ENCODE measurements at regions not wholly inside any gene's neighbourhood (a gene's known extent, or its start where the extent isn't known, plus 50 kb on each side); places are given as distances from the start of the nearest gene placed in this dataset.

- no peaks in the 10 kb centered on the region for H3K27me3 ChIP-seq (replicated peaks; ENCODE audit: control insufficient read depth, insufficient read depth, low read length, poor library complexity, severe bottlenecking)
- no peaks in the 10 kb centered on the region for H3K9me3 ChIP-seq (ENCODE audit: control insufficient read depth, low read length)
- no peak overlapping the region for H3K27ac ChIP-seq (ENCODE audit: insufficient read depth, low read length, poor library complexity, severe bottlenecking)
- H3K4me1 ChIP-seq (ENCODE audit: control insufficient read depth, insufficient read depth, low read length, poor library complexity, severe bottlenecking): no peaks in the 10 kb centered on the region
- no peak overlapping the region for H3K4me3 ChIP-seq (ENCODE audit: insufficient read depth, low read depth, low read length, poor library complexity, severe bottlenecking)
- no peak for DNase-seq
- H3K36me3 ChIP-seq (ENCODE audit: control insufficient read depth, insufficient read depth, low read length): no peaks in the 10 kb centered on the region
Measured at GRCh38 chr1:14080653-14081052, 380.7 kb downstream of the PRDM2 start.

GRCh38 chr1:14082331-14082730 lies 382.3 kb downstream of the PRDM2 start:
- Histone ChIP-seq H3K27me3 (replicated peaks; ENCODE audit: control insufficient read depth, insufficient read depth, low read length, poor library complexity, severe bottlenecking) (no peaks in the 10 kb centered on the region), H3K4me1 (ENCODE audit: control insufficient read depth, insufficient read depth, low read length, poor library complexity, severe bottlenecking) (no peaks in the 10 kb centered on the region), H3K27ac (ENCODE audit: insufficient read depth, low read length, poor library complexity, severe bottlenecking) (no peak overlapping the region), H3K36me3 (ENCODE audit: control insufficient read depth, insufficient read depth, low read length) (no peaks in the 10 kb centered on the region), H3K9me3 (ENCODE audit: control insufficient read depth, low read length) (no peaks in the 10 kb centered on the region), H3K4me3 (ENCODE audit: insufficient read depth, low read depth, low read length, poor library complexity, severe bottlenecking) (no peak overlapping the region)
- DNase-seq: no peak

DNA sequence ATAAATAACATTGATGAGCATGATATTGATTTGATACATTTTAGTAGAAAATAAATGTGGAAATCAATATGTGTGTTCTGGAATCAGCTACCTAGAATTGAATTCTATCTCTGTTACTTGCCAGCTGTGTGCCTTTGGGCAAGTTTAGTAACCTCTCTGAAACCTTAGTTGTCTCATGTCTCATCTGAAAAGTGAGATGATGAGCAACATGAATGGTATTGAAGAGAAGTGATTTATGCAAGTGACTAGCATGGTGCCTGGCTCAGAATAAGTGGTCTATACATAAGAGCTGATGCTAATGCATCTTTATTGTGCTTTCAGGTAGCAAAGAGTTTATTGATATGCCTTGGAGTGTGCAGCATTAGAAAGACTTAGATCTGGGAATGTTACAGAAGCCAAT lies 383.3 kb downstream of the PRDM2 start:
- Histone ChIP-seq H3K27me3 (replicated peaks; ENCODE audit: control insufficient read depth, insufficient read depth, low read length, poor library complexity, severe bottlenecking) (no peaks in the 10 kb centered on the region), H3K9me3 (ENCODE audit: control insufficient read depth, low read length) (no peaks in the 10 kb centered on the region), H3K4me1 (ENCODE audit: control insufficient read depth, insufficient read depth, low read length, poor library complexity, severe bottlenecking) (no peaks in the 10 kb centered on the region), H3K27ac (ENCODE audit: insufficient read depth, low read length, poor library complexity, severe bottlenecking) (no peak overlapping the region), H3K4me3 (ENCODE audit: insufficient read depth, low read depth, low read length, poor library complexity, severe bottlenecking) (no peak overlapping the region), H3K36me3 (ENCODE audit: control insufficient read depth, insufficient read depth, low read length) (no peaks in the 10 kb centered on the region)
- no peak for DNase-seq

DNA sequence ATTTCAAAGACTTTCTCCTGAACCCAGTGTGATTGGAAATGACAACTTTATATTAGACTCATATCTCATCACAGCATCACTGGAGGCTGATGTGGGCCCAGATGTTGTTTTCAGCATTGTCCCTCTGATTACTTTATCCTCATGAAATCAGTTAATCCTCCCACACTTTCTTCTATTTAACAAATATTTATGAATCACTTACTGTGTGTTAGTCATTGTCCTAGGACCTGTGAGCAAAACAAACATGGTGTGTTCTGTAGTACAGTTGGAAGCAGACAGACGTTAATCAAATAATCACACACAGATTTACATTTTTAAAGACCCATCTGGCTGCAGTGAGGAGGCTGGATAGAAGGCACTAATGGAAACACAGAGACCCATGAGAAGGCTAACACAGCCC lies 383.7 kb downstream of the PRDM2 start:
- no peak overlapping the region for H3K27ac ChIP-seq (ENCODE audit: insufficient read depth, low read length, poor library complexity, severe bottlenecking)
- no peaks in the 10 kb centered on the region for H3K27me3 ChIP-seq (replicated peaks; ENCODE audit: control insufficient read depth, insufficient read depth, low read length, poor library complexity, severe bottlenecking)
- H3K36me3 ChIP-seq (ENCODE audit: control insufficient read depth, insufficient read depth, low read length): no peaks in the 10 kb centered on the region
- no peaks in the 10 kb centered on the region for H3K4me1 ChIP-seq (ENCODE audit: control insufficient read depth, insufficient read depth, low read length, poor library complexity, severe bottlenecking)
- no peak overlapping the region for H3K4me3 ChIP-seq (ENCODE audit: insufficient read depth, low read depth, low read length, poor library complexity, severe bottlenecking)
- DNase-seq: no peak
- H3K9me3 ChIP-seq (ENCODE audit: control insufficient read depth, low read length): no peaks in the 10 kb centered on the region

- Histone ChIP-seq H3K27ac (ENCODE audit: insufficient read depth, low read length, poor library complexity, severe bottlenecking) (no peak overlapping the region), H3K4me1 (ENCODE audit: control insufficient read depth, insufficient read depth, low read length, poor library complexity, severe bottlenecking) (no peaks in the 10 kb centered on the region), H3K4me3 (ENCODE audit: insufficient read depth, low read depth, low read length, poor library complexity, severe bottlenecking) (no peak overlapping the region), H3K27me3 (replicated peaks; ENCODE audit: control insufficient read depth, insufficient read depth, low read length, poor library complexity, severe bottlenecking) (no peaks in the 10 kb centered on the region), H3K9me3 (ENCODE audit: control insufficient read depth, low read length) (no peaks in the 10 kb centered on the region), H3K36me3 (ENCODE audit: control insufficient read depth, insufficient read depth, low read length) (no peaks in the 10 kb centered on the region)
- DNase-seq: no peak
Measured at GRCh38 chr1:14090062-14090461, 390.1 kb downstream of the PRDM2 start.

- H3K4me1 ChIP-seq (ENCODE audit: control insufficient read depth, insufficient read depth, low read length, poor library complexity, severe bottlenecking): no peaks in the 10 kb centered on the region
Measured at GRCh38 chr1:14090531-14090930, 390.5 kb downstream of the PRDM2 start.

DNA sequence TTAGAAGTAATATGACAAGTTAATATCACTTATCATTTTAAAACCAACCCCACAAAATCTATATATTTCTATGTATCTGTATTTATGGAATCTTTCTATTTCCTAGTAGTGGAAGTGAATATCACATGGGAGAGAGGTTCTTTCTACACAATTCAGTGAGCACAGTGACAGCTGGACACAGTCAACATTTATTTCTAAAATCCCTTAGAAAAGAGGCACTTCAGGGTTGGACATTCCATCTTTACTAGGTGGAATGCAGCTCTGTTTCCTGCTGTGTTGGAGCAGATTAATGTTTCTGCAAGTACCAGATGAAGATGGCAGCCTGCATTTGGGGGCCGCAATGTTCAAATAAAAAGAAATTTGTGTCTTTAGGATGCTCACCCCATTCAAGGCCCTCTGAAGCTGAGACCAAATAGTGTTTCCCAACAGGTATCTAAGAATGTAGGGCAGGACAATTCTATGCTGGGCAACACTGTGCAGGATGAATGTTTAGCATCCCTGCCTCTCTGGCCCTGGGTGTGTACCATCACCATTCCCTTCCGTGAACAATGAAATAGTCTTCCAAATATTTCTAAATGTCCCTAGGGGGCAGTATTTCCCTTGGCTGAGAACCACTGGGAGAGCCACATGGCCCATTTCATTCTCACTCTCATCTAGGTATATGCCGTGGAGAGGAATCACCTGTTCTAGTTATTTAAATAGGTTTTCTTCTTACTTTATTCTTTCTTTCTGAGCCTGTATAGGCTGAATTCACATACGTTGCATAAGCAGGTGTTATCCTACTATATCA lies 394.8 kb downstream of the PRDM2 start:
- Histone ChIP-seq H3K27ac (ENCODE audit: insufficient read depth, low read length, poor library complexity, severe bottlenecking) (no peak overlapping the region), H3K9me3 (ENCODE audit: control insufficient read depth, low read length) (no peaks in the 10 kb centered on the region), H3K27me3 (replicated peaks; ENCODE audit: control insufficient read depth, insufficient read depth, low read length, poor library complexity, severe bottlenecking) (no peaks in the 10 kb centered on the region), H3K4me3 (ENCODE audit: insufficient read depth, low read depth, low read length, poor library complexity, severe bottlenecking) (no peak overlapping the region), H3K4me1 (ENCODE audit: control insufficient read depth, insufficient read depth, low read length, poor library complexity, severe bottlenecking) (no peaks in the 10 kb centered on the region), H3K36me3 (ENCODE audit: control insufficient read depth, insufficient read depth, low read length) (no peaks in the 10 kb centered on the region)
- DNase-seq: no peak

More at GRCh38 chr1:14090531-14090930, 390.5 kb downstream of the PRDM2 start:
- Histone ChIP-seq H3K27ac (ENCODE audit: insufficient read depth, low read length, poor library complexity, severe bottlenecking) (no peak overlapping the region), H3K36me3 (ENCODE audit: control insufficient read depth, insufficient read depth, low read length) (no peaks in the 10 kb centered on the region), H3K9me3 (ENCODE audit: control insufficient read depth, low read length) (no peaks in the 10 kb centered on the region), H3K27me3 (replicated peaks; ENCODE audit: control insufficient read depth, insufficient read depth, low read length, poor library complexity, severe bottlenecking) (no peaks in the 10 kb centered on the region), H3K4me3 (ENCODE audit: insufficient read depth, low read depth, low read length, poor library complexity, severe bottlenecking) (no peak overlapping the region)
- no peak for DNase-seq

GRCh38 chr1:14098294-14098913 lies 398.4 kb downstream of the PRDM2 start:
- H3K4me3 ChIP-seq (ENCODE audit: insufficient read depth, low read depth, low read length, poor library complexity, severe bottlenecking): no peak overlapping the region
- no peak overlapping the region for H3K27ac ChIP-seq (ENCODE audit: insufficient read depth, low read length, poor library complexity, severe bottlenecking)
- H3K4me1 ChIP-seq (ENCODE audit: control insufficient read depth, insufficient read depth, low read length, poor library complexity, severe bottlenecking): no peaks in the 10 kb centered on the region
- no peak for DNase-seq
- H3K9me3 ChIP-seq (ENCODE audit: control insufficient read depth, low read length): no peaks in the 10 kb centered on the region
- H3K36me3 ChIP-seq (ENCODE audit: control insufficient read depth, insufficient read depth, low read length): no peaks in the 10 kb centered on the region
- H3K27me3 ChIP-seq (replicated peaks; ENCODE audit: control insufficient read depth, insufficient read depth, low read length, poor library complexity, severe bottlenecking): no peaks in the 10 kb centered on the region

DNA sequence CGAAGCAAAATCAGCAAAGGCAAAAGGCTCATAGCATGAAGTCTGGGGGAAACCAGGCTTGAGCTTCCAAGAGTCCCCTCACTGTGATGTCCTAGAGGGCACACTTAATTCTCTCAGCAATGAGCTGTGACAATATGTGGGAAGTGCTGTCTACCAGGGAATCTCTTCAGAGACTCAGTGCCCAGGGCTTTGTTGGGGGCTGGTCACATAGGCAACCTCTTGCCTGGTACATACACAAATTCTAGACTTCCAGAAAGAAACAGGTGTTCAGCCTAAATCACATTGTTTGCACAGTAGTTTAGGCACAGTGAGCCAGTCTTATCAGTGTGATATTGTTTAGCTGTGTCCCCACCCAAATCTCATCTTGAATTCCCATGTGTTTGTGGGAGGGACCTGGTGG lies 400.5 kb downstream of the PRDM2 start:
- Histone ChIP-seq H3K36me3 (ENCODE audit: control insufficient read depth, insufficient read depth, low read length) (no peaks in the 10 kb centered on the region), H3K4me1 (ENCODE audit: control insufficient read depth, insufficient read depth, low read length, poor library complexity, severe bottlenecking) (no peaks in the 10 kb centered on the region), H3K27me3 (replicated peaks; ENCODE audit: control insufficient read depth, insufficient read depth, low read length, poor library complexity, severe bottlenecking) (no peaks in the 10 kb centered on the region), H3K9me3 (ENCODE audit: control insufficient read depth, low read length) (no peaks in the 10 kb centered on the region), H3K4me3 (ENCODE audit: insufficient read depth, low read depth, low read length, poor library complexity, severe bottlenecking) (no peak overlapping the region), H3K27ac (ENCODE audit: insufficient read depth, low read length, poor library complexity, severe bottlenecking) (no peak overlapping the region)
- no peak for DNase-seq

- DNase-seq: no peak
- H3K4me3 ChIP-seq (ENCODE audit: insufficient read depth, low read depth, low read length, poor library complexity, severe bottlenecking): no peak overlapping the region
- no peaks in the 10 kb centered on the region for H3K9me3 ChIP-seq (ENCODE audit: control insufficient read depth, low read length)
Measured at GRCh38 chr1:14100919-14101318, 400.9 kb downstream of the PRDM2 start.

More at GRCh38 chr1:14100919-14101318, 400.9 kb downstream of the PRDM2 start:
- Histone ChIP-seq H3K4me1 (ENCODE audit: control insufficient read depth, insufficient read depth, low read length, poor library complexity, severe bottlenecking) (no peaks in the 10 kb centered on the region), H3K27me3 (replicated peaks; ENCODE audit: control insufficient read depth, insufficient read depth, low read length, poor library complexity, severe bottlenecking) (no peaks in the 10 kb centered on the region), H3K27ac (ENCODE audit: insufficient read depth, low read length, poor library complexity, severe bottlenecking) (no peak overlapping the region), H3K36me3 (ENCODE audit: control insufficient read depth, insufficient read depth, low read length) (no peaks in the 10 kb centered on the region)
